ENCODE measurements at regions not wholly inside any gene's neighbourhood (a gene's known extent, or its start where the extent isn't known, plus 50 kb on each side); places are given as distances from the start of the nearest gene placed in this dataset.

DNA sequence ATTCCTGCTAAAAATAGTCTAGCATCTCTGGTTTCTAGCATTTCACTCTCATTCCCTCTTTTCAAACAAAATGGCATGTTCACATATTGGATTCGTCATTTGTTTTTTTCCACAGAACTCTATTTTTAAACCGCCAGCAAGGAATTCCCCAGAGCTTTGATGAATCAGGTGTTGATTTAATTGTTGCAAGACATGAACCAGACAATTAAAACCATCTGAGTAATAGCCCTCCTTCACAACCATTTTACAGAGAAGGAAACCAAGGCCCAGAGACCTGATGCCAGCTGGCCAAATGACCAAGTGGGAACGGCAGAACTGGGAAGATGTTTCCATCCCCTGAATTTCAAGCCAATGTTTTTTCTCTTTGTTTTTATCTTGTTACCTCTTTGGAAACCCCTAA is 167.0 kb downstream of the CAAP1 start:
- Histone ChIP-seq H3K9me3 (no peaks in the 10 kb centered on the region), H3K36me3 (no peaks in the 10 kb centered on the region), H3K4me1 (no peaks in the 10 kb centered on the region), H3K27ac (no peak overlapping the region), H3K27me3 (peaks cover 0 to 8% (median 0%) of the 10 kb centered on the region in 4 donors), H3K4me3 (no peak overlapping the region)
- DNase-seq (no peak), FAIRE-seq (no peak), ATAC-seq (no peak)
- intact Hi-C loops (cut with DNase I), result no loop called here
- 48 to 55% methylated on average over 3 of the region's 3 CpGs for WGBS, 2 donors
- no peak for TF ChIP-seq CTCF (IDR thresholded peaks at IDR 0.05)

GRCh38 chr9:26723486-26723885 is 169.1 kb downstream of the CAAP1 start:
- no peak for TF ChIP-seq CTCF (IDR thresholded peaks at IDR 0.05)
- ATAC-seq (peak in 3 of 4 donors; percentile 49 to 57 (median 49)), DNase-seq (peak in 4 of 6 donors; percentile 14 to 18 (median 17)), FAIRE-seq (no peak)
- Histone ChIP-seq H3K4me3 (no peak overlapping the region), H3K36me3 (no peaks in the 10 kb centered on the region), H3K9me3 (no peaks in the 10 kb centered on the region), H3K4me1 (no peaks in the 10 kb centered on the region), H3K27me3 (peaks cover 0 to 11% (median 0%) of the 10 kb centered on the region in 4 donors), H3K27ac (no peak overlapping the region)
- 21 to 23% methylated on average over 9 of the region's 9 CpGs for WGBS, 2 donors
- intact Hi-C loops (cut with DNase I), result no loop called here

- FAIRE-seq, result no peak
- WGBS, 2 donors, result 32 to 33% methylated on average over 6 of the region's 6 CpGs
Observed at GRCh38 chr9:26722755-26723154, 169.8 kb downstream of the CAAP1 start.

GRCh38 chr9:26710008-26710407 is 182.6 kb downstream of the CAAP1 start:
- WGBS, 2 donors, result 46 to 51% methylated on average over 3 of the region's 3 CpGs
- no peaks in the 10 kb centered on the region for H3K9me3 ChIP-seq
- FAIRE-seq, result no peak
- H3K27me3 ChIP-seq, result no peaks in the 10 kb centered on the region
- ATAC-seq, result no peak
- no peak overlapping the region for H3K27ac ChIP-seq
- H3K36me3 ChIP-seq, result no peaks in the 10 kb centered on the region
- no peak overlapping the region for H3K4me3 ChIP-seq
- intact Hi-C loops (cut with DNase I), result no loop called here
- TF ChIP-seq CTCF (IDR thresholded peaks at IDR 0.05), result no peak
- H3K4me1 ChIP-seq, result no peaks in the 10 kb centered on the region
- no peak for DNase-seq

More at GRCh38 chr9:26722755-26723154, 169.8 kb downstream of the CAAP1 start:
- no peak overlapping the region for H3K4me3 ChIP-seq
- no peaks in the 10 kb centered on the region for H3K9me3 ChIP-seq
- TF ChIP-seq CTCF (IDR thresholded peaks at IDR 0.05), result no peak
- no peaks in the 10 kb centered on the region for H3K4me1 ChIP-seq
- ATAC-seq, result no peak
- no peak overlapping the region for H3K27ac ChIP-seq
- intact Hi-C loops (cut with DNase I), result no loop called here
- DNase-seq, result no peak
- H3K36me3 ChIP-seq, result no peaks in the 10 kb centered on the region
- peaks cover 0 to 14% (median 0%) of the 10 kb centered on the region in 4 donors for H3K27me3 ChIP-seq

DNA sequence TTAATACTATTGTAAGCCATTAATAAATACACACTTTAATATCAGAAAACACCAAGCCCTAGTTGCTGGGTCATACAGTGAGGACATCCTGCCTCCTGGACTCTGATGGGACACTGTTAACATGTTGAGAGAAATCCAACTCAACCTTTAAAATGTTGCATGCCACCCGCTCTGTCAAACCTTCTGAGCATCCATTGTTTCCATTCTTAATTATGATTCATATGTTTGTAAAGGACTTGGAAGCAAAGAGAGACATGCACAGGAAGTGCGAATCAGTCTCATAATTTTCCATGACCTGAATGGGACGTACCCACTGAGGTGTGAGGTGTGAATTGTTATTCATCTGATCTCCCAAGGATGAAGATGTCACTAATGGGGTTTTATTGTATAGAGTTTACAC is 186.4 kb downstream of the CAAP1 start:
- H3K27ac ChIP-seq, result no peak overlapping the region
- ATAC-seq (no peak), FAIRE-seq (no peak), DNase-seq (no peak)
- H3K27me3 ChIP-seq, result no peaks in the 10 kb centered on the region
- no peaks in the 10 kb centered on the region for H3K4me1 ChIP-seq
- H3K9me3 ChIP-seq, result no peaks in the 10 kb centered on the region
- H3K4me3 ChIP-seq, result no peak overlapping the region
- no peaks in the 10 kb centered on the region for H3K36me3 ChIP-seq
- intact Hi-C loops (cut with DNase I), result no loop called here
- TF ChIP-seq CTCF (IDR thresholded peaks at IDR 0.05), result no peak
- 56 to 65% methylated on average over 3 of the region's 3 CpGs for WGBS, 2 donors

All from pancreas (tissue), 10 donors.